ENCODE measurements at regions not wholly inside any gene's neighbourhood (a gene's known extent, or its start where the extent isn't known, plus 50 kb on each side); places are given as distances from the start of the nearest gene placed in this dataset.
"Not testable (repeated sequence)": the region's sequence is repeated elsewhere in the genome, so short reads cannot be mapped to it uniquely, and the experiment has no call there.

- no peak for DNase-seq (ENCODE audit: low spot score)
Observed at GRCh38 chr20:40931410-40932044, 97.1 kb upstream of the TOP1 start.

DNA sequence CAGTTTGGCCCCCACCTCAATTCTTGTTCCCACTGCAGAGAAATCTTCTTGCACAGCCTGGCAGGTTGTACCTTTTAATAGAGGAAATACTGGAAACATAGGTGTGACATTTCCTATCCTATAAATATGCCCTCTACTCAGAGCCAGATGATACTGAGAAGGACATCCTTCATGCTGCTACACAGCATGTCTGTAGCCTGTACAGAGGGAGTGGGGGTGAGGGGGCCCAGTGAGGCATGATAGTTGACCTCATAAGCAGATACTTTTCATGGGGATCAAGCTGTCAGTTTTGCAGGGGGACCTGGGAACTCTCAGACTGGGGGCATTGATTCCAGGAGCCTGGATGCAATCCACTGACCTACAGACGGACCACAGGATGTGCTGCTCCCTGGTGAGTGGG lies 96.2 kb upstream of the TOP1 start:
- no peak for DNase-seq (ENCODE audit: low spot score)

GRCh38 chr20:40933758-40934157 lies 94.9 kb upstream of the TOP1 start:
- DNase-seq (ENCODE audit: low spot score) = no peak

- peak; percentile 38 for DNase-seq (ENCODE audit: low spot score)
Observed at GRCh38 chr20:40938020-40938419, 90.6 kb upstream of the TOP1 start.

- DNase-seq (ENCODE audit: low spot score) = no peak
Observed at GRCh38 chr20:40939667-40940066, 89.0 kb upstream of the TOP1 start.

DNA sequence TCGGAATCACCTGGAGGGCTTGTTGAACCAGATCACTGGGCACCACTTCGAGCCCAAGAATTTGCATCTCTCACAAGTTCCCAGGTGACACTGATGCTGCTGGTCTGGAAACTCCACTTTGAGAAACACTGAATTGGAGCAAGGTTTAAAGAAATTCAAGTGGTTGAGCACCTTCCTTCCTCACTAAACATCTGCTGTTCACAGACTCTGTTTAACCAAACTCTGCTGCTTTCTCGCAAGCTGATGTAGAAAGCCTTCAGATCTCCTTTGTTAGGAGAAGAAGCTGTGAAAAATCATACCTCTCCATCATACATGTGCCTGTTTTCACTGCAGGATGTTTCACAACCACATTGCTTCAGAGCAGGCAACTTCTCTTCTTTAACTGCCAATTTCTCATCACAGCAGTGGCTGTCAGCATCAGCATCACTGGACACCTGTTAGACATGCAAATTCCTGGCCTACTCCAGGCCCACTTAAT lies 87.5 kb upstream of the TOP1 start:
- no peak for DNase-seq (ENCODE audit: low spot score)

DNA sequence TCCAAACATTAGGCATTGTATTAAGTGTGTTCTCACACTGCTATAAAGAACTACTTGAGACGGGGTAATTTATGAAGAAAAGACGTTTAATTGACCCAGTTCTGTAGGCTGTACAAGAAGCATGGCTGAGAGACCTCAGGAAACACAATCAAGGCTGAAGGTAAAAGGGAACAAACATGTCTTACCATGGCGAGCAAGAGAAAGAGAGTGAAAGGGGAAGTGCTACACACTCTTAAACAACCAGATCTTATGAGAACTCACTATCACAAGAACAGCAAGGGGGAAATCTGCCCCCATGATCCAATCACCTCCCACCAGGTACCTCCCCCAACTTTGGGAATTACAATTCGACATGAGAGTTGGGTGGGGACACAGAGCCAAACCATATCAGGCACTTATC lies 86.6 kb upstream of the TOP1 start:
- DNase-seq (ENCODE audit: low spot score) = no peak

- DNase-seq (ENCODE audit: low spot score) = no peak
Observed at GRCh38 chr20:40942775-40943174, 85.8 kb upstream of the TOP1 start.

DNA sequence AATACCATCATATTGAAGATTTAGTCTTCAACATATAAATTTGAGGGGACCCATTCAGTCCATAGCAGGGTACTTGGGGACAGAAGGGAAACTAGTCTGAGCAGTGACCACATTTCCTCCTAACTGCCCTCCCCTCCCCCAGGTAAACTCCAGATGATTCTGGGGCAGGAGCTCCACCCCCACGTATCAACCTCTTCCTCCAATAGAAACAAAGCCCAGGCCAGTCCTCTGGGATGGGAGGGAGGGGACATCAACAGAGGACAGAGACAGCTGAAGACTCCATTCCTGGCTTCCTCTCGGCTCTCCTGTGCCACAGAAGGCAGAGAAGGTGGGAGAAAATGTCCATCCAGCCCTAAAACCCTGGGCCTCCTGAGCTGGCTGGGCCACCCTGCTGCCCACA lies 85.0 kb upstream of the TOP1 start:
- DNase-seq (ENCODE audit: low spot score) = no peak

- no peak for DNase-seq (ENCODE audit: low spot score)
Observed at GRCh38 chr20:40945189-40945588, 83.4 kb upstream of the TOP1 start.

DNA sequence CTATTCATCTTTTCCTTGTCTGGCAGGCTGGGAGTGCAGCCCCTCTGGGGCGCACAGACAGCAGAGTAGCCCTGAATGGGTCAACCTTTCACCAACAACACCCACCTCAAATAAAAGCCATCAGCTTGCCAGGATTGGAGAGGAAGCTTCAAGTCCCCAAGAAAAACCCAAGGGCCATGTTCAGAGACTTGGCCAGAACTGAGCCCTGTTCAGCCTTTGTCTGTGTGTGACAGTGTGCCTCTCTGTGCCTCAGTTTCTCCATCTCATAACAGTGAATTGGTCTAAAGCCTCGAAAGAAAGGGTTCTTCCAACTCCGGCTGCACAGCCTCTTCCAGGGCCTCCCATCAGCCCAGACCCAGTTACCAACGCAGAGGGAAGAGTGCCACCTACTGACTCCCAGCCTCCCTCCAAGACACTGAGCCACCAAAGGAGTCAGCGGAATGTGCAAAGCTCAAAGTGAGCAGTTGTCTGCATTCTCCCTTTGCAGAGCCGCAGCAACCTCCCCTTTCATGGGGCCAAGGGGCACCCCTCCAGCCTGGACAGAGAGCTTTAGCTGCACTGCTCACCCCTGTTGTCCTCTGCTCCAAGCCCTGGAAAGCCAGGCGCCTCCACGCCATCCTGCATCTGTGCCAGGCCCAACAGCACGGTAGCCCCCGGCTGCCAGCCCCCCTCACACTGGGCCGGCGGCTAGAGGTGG lies 82.7 kb upstream of the TOP1 start:
- DNase-seq (ENCODE audit: low spot score) = peak; percentile 67

DNA sequence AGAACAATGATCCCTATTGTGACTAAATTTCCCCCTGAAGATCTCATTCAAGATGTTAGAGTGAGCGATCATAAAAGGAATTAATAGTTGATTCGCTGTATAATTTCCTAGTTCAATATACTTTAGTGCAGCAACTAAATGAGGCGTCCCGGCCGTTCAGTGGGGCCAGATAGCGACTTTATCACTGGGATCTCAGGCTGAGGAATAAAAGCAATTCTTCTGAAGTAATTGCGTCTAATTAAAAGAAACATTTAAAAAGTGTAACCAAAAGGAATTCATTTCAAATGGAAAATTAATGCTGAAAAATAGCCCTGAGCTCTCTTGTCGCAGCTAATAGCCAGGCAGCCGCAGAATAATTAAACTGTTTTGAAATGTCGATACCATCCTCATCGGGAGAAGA lies 82.2 kb upstream of the TOP1 start:
- DNase-seq (ENCODE audit: low spot score) = no peak

DNA sequence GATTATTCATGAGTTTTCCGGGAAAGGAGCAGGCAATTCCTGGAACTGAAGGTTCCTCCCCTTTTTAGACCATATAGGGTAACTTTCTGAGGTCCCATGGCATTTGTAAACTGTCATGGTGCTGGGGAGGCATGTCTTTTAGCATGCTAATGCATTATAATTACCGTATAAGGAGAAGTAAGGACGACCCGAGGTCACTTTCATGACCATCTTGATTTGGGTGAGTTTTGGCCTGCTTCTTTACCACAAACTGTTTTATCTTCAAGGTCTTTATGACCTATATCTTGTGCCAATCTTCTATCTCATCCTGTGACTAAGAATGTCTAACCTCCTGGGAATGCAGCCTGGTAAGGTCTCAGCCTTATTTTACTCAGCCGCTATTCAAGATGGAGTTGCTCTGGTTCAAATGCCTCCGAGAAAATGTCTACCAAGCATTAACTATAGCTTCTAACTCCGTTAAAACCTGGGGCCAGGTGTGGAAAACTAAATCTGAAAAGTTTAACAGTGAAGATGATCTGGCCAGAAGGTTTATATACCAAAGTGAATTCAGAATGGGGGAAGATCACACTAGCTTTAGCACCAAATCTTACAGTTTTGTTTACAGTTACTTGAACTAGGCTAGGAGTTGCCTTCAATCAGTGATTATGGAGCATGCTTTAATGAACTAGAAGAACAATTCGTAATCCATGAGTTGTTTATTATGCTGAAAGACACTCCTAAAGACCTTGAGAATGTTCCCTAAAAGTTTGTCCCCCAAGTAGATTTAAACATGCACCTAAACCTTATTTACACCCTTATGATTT lies 80.0 kb upstream of the TOP1 start:
- no peak for DNase-seq (ENCODE audit: low spot score)

DNA sequence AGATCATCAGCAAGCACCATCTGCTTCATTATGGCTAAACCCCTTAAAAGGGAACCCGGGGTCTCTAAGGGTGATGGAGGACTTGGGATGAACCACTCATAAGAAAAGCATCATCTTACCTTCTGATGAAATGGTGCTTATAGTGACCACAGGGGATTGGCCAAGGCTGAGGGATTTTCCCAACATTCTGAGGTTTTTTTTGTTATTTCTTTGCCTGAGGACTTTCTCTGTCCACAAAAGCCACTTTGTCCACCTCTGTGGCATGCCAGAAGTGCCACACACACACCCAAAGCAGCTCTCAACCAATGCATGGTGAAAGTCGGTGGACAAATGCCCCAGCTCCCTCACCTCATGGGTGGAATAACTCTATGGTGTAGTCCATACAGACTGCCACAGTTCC lies 79.3 kb upstream of the TOP1 start:
- DNase-seq (ENCODE audit: low spot score) = no peak

DNA sequence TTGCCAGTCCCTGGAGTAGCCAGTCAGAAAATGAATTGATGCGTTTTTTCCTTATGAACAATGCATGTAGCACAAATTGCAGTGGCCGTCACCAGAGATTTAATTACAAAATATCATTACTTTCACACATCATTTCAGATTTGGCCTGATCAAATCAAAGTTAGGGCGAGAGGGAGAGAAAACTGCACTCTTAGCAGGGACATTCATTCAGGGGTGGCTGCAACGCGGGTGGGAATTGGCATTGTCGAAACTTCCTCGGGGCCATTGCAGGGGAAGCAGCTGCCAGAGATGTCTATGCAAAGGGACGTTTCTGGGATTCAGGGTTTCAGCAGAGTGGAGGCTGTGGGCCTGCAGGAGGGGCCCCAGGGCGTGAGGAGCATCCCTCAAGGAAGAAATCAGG lies 76.5 kb upstream of the TOP1 start:
- DNase-seq (ENCODE audit: low spot score) = no peak

DNA sequence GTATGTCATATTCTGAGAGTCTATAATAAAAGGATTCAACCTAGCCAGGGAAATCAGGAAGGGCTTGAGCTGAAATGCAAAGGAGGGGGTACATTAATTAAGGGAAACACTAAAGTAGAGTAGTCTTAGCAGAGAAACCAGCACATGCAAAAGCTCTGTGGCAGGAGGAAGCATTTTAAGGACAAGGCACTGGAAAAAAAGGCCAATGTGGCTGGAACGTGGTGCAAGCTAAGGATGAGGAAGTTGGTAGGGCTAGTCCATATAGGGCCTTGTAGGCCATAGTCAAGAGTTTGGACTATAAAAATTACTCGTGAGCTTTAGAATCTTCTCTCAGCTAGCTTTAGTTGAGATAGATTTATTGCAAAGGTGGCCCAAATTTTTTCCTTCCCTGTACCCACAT lies 75.2 kb upstream of the TOP1 start:
- DNase-seq (ENCODE audit: low spot score) = no peak

GRCh38 chr20:40953856-40954255 lies 74.8 kb upstream of the TOP1 start:
- no peak for DNase-seq (ENCODE audit: low spot score)

GRCh38 chr20:40954521-40955165 lies 74.0 kb upstream of the TOP1 start:
- DNase-seq (ENCODE audit: low spot score) = no peak

GRCh38 chr20:40955326-40955725 lies 73.3 kb upstream of the TOP1 start:
- no peak for DNase-seq (ENCODE audit: low spot score)

- not testable (repeated sequence) for DNase-seq (ENCODE audit: low spot score)
Observed at GRCh38 chr20:40955826-40956225, 72.8 kb upstream of the TOP1 start.

GRCh38 chr20:40956542-40957264 lies 71.9 kb upstream of the TOP1 start:
- DNase-seq (ENCODE audit: low spot score) = no peak

- DNase-seq (ENCODE audit: low spot score) = no peak
Observed at GRCh38 chr20:40957265-40957760, 71.3 kb upstream of the TOP1 start.
